ENCODE measurements at regions not wholly inside any gene's neighbourhood (a gene's known extent, or its start where the extent isn't known, plus 50 kb on each side); places are given as distances from the start of the nearest gene placed in this dataset.
"Not testable (repeated sequence)": the region's sequence is repeated elsewhere in the genome, so short reads cannot be mapped to it uniquely, and the experiment has no call there.

DNA sequence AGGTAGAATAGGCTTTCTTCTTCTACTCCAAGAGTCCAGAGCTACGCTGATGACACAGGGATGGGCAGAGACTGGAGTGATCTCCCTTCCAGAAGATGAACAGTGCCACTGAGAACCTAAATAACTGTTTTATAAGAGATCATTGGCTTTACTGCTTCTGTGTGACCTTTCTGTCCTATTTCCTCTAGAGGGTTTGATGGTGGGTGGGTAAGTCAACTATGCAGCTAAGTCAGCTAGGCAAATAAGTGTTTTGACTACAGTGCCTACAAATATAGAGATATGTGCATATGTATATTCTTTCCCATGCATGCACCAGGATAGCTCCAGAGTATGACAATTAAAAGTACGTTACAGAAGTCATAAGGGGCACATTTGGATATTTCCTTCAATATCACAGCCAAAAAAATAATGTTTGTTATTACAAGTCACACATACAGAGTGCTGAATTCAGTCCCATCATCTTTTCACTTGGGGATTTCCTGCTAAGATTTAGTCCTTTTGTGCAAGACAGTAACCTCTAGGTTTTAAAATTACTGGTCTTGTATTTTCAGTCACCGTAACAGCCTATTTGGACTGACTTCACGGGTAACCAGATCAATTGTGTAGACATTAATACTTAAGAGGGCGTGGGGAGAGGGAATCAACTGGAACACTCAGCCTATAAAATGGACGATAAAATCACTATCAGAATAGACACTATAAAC, 412.6 kb upstream of the SOX5 start:
- DNase-seq (ENCODE audit: low spot score) = no peak

DNA sequence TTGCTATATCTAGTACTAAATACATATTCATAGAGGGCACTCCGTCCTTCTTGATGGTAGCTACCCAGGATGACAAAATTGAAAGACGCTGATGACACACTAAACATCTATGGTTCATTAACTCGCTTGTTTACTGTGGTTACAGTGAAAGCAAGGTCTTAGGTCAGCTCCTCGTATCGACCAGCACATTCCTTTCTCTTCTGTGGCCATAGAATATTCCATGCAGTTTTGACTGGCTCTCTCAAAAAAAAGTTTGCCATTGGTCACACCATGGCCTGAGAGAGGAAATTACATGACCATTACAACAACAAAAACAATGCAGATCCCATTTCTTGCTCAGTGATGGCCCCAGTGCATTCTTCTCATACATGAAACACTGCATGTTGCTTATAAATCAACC, 411.4 kb upstream of the SOX5 start:
- no peak for DNase-seq (ENCODE audit: low spot score)

DNA sequence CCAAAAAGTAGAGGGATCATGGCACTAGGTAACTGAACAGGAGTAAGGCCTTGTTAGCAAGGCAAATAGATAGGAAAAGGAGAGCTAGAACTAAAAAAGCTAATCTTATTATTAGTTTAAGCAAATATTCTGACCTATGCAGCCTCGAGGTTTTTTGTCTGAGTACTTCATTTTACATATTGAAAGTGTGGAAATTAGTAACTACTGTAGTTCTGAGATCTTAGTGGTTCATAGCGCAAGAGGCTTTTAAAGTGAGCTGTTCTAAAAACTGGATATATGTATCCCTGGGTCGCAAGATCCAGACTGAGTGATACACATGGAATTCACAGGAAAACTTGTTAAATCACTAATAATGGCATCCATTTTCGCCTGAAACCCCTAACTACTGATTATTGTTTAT, 411.0 kb upstream of the SOX5 start:
- DNase-seq (ENCODE audit: low spot score) = no peak

DNA sequence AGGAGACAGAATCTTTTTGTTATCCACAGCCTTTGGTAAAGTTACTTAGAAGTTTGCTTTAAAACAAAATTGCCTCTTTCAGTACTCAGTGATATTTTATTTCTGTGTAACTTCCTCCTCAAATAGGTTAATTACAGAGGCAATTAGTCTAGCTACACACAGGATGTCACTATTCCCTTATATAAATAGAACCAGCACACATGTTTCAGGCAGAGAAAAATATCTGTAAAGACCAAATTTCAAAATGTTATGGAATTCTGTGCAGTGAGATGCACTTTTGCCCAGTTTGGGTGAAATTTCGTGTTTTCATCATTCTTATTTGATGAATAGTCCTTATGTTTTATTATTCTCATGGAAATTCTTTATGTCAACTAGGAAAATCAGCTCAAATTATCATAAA, 410.6 kb upstream of the SOX5 start:
- DNase-seq (ENCODE audit: low spot score) = no peak

DNA sequence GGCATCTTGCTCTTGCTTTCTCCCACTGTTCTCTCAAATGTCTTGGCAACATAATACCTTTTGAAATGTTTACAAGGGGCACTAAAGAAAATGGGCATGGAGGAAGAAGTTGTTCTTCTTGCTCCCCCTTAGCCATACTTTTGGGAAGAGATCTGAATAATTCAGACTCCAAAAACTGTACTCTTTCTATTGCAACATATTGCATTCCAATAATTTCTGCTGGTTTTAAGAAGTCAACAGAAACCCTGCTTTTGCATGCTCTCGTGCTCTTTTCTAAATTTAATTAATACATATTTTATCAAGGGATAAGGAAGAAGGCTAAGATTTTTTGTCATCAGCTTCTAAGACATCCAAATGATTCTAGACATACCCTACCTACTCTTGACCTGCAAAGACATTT, 409.9 kb upstream of the SOX5 start:
- no peak for DNase-seq (ENCODE audit: low spot score)

DNA sequence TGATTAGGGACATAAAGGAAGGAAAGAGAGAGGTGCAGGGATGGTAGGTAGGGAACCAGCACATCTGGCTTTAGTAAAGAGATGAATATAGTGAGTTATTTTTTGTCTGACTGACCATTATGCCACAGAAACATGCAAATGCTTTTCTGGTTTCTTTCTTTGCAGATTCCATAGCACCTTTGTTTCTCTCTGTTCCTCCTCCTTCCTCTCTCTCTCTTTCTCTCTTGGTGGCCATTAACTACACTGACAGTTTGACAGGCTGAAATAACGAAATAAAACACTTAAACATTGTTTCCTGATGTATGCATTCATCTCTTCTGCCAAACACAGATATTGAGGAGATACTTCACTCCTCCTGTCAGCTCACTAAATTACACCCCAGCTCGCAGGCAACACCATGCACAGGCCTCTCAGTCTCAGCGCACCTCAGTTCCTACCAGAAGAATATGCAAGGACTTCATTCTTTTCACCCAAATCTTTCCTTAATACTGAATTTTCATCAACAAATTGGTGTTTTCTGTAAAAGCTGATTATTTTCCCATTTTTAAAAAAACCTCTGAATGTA, 406.9 kb upstream of the SOX5 start:
- DNase-seq (ENCODE audit: low spot score) = no peak

DNA sequence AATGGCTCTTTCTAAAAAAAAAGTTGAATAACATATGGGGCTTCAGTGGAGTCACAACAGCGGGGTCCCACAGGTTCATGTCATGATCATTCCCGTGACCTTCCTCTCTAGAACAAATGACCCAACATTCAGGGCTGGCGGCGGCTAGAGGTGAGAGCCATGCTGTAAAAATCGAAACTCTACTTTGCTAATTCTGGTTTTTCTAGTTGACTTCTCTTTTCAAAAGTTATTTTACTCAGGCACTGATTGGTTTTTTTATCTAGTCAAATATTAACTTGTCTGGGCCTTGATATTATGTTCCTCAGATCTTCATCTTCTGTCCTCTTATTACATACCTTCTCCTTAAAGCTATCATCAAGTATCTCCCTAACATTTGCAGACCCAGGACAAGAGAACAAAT, 402.9 kb upstream of the SOX5 start:
- DNase-seq (ENCODE audit: low spot score) = no peak

DNA sequence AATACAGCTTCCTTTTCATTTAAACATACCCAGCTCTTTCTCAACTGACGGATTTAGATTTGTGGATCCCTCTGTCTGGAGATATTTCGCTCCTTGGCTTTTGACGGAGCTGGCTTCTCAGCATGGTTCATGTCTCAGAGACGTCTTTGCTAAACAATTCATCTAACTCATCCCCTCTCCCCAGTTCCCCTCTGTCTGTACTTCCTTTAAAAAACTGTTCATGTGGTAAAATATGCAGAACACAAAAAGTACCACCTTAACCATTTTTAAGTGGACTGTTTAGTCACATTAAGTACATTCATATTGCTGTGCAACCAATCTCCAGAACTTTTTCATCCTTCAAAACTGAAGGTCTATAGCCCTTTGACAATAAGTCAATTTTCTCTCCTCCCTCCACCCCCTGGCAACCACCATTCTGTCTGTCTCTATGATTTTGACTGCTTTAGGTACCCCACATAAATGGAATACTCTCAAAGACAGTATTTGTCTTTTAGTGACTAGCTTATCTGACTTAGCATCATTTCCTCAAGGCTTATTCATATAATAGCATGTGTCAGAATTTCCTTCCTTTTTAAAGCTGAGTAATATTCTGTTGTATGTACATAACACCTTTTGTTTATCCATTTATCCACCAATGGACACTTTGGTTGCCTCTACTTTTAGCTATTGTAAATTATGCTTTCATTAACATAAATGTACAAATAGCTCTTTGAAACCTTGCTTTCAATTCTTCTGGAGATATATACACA, 399.8 kb upstream of the SOX5 start:
- DNase-seq (ENCODE audit: low spot score) = no peak

DNA sequence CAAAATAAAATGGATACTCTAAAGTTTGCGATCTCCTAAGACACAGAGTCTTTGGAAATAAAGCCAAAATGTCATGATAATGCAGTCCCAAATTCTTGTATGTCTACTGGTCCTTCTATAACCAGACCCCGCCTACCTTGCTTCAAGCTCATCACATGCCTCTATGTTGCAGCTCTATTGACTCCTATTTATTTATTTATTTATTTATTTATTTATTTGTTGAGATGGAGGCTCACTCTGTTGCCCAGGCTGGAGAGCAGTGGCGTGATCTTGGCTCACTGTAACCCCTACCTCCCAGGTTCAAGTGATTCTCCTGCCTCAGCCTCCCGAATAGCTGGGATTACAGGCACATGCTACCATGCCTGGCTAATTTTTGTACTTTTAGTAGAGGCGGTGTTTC, 398.7 kb upstream of the SOX5 start:
- DNase-seq (ENCODE audit: low spot score) = not testable (repeated sequence)

DNA sequence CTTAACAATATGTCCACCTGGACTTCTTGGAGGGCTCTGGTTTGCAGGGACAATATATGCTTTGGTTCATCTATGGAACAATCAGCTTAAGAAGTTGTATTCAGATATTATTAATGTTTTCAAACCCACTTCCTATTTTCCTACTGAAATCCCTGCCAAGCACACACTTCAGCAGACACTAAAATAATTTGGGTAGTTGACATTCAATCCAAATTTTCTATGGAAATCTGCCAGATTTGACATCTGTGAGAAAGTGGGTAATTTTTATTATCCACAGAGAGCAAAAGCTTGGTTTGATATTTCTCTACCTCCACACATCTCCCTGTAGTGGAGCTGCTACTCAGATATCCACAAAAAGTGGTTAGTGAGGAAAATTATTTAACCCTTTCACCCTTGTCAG, 378.8 kb upstream of the SOX5 start:
- no peak for DNase-seq (ENCODE audit: low spot score)

DNA sequence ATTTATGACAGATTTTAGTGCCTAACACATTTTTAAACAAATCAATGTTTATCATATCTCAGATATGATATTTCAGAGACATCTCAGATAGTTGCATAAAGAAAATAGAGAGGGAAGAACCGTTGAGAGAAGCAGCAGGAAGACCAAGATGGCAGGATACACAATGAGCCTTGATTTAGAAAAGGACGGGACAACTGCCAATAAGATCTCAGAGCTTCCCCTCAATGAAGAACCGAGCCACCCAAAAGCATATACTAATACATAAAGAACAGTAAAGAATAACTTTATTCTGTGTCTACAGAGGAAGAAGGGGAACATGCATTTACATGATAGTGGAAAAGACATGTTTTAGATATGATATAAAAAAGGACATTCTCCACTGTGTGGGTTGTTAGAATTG, 375.9 kb upstream of the SOX5 start:
- no peak for DNase-seq (ENCODE audit: low spot score)

DNA sequence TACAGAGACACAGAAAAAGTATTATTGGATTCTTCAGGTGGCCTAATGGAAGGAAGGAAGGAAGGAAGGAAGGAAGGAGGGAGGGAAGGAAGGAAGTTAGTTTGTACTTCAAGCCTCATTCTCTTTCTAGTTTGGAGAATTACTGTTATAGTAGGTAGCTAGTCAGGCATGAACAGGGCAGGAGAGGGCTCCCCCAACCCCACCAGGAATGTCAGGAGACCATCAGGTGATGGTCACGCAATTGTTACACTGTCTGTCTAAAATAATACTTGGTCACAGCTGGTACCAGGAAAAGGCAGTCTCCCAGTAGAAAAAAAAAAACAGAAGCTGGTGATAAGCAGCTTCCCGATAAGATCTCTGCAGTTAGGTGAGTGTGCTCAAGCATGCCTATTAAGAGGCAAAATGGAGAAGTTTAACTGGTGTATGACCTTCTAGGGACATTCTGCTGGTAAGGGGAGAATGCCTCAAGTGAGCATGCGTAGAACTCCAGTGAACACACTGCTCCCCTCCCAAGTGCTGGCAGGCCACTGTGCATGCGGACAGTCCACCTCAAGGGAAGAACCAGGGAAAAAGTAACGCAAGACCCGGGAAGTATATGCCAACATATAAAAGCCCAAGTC, 358.4 kb upstream of the SOX5 start:
- DNase-seq (ENCODE audit: low spot score) = no peak

DNA sequence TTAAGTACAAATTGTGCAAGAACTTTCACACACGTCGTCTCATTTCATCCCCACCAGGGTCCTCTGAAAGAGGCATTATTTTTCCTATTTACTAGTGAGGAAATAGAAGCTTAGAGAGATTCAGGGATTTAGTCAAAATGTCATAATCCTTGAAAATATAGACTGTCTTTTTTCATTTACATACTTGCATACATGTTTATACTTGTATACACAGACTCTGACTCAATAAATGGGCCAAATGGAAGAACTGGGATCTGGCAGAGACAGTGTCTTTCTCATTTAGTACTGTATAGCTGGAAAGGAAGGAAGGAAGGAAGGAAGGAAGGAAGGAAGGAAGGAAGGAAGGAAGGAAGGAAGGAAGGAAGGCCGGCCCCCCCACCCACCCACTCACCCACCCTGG, 357.7 kb upstream of the SOX5 start:
- DNase-seq (ENCODE audit: low spot score) = no peak

DNA sequence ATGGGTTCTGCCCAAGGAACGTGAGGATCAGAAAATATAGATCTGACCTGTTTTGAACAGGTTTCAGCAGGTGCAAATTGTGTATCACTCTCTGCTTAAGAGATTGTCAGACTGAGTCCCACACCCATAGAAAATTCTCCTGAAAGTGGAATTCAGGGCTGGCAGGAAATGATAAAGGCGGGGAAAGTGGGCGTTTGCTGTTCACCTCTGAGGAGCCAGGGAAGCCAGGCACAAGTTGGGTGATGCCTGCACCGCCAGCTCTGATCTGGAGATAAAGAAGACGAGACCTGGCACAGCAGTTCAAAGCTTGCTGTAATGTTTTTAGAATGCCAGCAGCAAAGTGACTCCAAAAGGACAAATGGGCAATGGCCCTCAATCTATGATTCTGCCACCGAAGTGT, 356.5 kb upstream of the SOX5 start:
- DNase-seq (ENCODE audit: low spot score) = no peak

DNA sequence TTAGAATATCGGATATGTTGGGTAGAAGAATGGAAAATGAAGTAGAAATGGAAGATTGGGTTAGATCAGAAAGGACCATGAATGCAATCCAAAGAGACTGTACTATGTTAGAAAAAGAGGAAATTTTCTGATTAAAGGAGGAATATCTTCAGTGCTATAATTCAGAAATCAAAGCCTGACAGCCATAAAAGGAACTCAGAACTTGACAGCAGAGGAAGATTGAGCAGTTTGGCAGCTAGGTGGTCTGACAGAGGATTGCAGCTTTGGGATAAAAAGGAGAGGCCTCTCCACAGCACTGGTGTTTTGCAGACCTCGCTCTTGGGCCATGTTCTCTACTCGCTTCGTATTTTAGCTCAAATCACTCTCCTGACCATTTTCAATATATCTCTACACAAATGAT, 354.8 kb upstream of the SOX5 start:
- no peak for DNase-seq (ENCODE audit: low spot score)

DNA sequence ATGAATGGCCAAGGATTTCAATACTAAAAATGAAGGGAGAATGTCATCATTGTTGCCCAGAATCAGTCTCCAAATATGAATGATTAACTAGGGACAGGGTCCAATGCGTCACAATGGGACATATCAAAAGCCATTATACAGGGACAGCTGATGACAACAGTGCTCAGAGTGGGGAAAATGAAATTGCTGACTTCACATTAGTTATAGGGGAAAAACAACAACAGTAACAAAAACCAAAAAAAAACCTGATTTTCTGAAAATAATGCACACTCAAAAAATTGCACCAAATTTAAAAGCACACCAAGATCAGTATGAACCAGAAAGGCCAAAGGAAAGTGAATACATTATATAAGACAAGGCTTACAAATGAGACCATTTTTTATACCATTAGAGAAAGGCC, 353.2 kb upstream of the SOX5 start:
- DNase-seq (ENCODE audit: low spot score) = no peak

DNA sequence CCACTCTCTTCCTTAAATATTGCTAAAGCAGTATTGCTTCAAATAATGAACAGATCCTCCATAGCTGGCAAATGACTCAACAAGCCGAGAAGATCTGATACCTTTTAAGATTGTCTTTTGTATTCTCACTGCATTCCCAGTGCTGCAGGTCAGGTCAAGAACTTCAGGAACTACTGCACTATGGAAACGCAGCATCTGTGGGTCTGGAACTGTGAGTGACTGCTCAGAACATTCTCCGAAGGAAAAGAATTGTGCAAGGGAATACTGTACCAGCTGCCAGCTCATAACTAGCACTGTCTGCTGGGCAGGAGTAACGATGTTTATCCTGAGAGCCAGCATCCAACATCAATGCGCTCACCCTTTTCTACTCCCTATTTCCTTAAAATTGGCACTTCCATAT, 348.0 kb upstream of the SOX5 start:
- DNase-seq (ENCODE audit: low spot score) = no peak

DNA sequence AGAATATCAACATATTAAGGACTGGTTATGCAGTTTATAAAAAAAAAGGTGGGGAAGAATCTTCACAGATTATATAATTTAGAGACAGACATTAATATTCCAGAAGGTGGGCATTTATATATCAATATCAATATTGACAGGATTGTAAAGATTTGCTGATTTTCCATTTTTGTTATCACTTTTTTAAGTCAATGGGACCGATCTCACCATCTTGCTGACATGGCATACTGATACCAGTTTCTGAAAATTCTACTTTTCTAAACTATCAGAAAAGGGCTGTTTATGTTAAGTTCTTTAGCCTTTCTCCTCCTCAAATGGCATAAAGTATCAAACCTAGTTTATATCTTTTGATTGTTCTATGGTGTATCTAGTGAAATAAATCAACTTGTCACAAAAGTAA, 344.1 kb upstream of the SOX5 start:
- no peak for DNase-seq (ENCODE audit: low spot score)

DNA sequence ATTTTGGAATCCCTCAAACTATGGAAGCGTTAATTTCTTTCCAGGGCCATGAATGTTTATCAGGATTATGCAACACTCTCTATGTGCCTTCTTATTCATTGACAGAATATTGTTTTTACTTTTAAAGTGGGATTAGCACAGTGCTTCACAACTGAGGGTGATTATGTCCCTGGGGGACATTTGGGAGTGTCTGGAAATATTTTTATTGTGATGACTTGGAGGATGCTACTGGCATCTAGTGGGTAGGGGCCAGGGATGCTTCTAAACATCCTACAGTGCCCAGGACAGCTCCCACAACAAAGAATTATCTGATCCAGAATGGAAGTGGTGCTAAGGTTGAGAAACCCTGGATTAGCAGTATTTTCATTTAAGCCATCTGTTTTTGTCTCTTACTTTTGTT, 338.5 kb upstream of the SOX5 start:
- DNase-seq (ENCODE audit: low spot score) = no peak

DNA sequence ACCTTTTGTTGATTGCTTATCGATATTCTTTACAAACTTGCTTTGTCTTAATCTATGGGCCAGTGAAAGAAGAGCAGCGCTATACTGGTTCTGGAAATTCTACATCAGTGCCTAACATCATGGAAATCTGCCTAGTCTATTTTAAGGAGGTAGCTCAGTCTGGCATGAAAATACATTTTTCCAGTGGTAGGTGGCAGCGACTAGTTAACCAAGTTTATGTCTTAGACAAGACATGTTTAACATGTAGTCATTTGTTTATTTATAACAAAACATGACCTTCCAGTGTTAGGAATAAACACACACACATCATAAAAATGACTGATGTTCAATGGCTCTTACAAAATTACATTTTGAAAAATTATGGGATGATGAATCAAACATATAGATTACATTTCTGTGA, 336.0 kb upstream of the SOX5 start:
- no peak for DNase-seq (ENCODE audit: low spot score)

DNA sequence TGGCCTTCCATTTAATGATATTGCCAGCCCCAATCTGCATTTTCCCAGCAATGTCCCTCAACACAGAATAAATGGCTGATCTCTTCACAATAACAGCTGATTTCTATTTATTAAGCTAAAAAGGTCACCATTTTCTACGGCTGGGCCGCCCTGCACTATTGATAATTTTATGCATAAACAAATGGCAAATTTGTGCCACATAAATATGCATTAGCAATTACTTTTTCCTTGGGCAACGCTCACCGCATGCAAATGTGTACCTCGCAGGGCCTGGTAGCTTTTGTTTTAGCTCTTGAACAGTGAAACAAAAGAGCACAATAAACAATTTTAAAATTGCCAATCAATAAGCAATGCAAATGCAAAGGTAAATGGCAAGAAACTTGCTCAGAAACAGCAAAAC, 331.9 kb upstream of the SOX5 start:
- DNase-seq (ENCODE audit: low spot score) = no peak

DNA sequence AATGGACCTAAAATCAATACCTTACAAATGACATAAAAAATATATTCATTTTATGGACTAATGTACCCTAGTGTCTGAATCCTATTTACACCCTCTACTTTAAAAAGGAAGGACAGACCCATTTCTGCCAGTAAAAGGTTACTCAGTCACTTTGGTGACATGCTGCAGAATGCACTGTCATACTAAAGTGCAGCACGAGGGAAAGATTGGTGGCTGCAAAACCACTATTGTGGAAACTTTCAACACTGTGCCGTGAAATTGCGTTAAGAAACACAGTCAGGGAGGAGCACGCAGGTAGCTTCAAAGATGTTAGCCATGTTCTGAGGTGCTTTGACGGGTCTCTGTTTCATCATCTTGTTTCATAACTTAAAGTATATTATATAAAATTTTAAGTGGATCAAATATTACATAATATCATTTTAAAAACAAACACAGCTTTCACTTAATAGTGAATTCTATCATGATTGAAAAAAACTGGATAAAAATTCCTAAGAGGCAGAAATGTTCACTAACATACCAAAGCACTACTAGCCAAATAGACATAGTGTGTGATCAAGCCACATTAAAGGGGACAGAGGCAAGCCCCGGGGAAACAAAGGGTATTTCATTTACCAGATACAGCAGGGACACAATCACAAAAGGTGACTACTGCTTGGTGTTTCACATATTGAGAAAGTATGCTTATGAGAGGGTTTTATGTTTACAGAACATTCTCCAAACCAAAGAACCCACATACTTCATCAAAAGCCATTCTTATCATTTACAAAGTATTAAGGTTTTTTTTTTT, 330.8 kb upstream of the SOX5 start:
- DNase-seq (ENCODE audit: low spot score) = no peak

Data from cerebellar cortex (tissue), 1 donor.